Heart left ventricle (tissue), 13 donors: ENCODE measurements at regions not wholly inside any gene's neighbourhood (a gene's known extent, or its start where the extent isn't known, plus 50 kb on each side); places are given as distances from the start of the nearest gene placed in this dataset.

ENCODE experiments used
- POLR2A ChIP-seq, 2 donors: fragments of 450-650 bp; IDR thresholded peaks; one replicate each; pipeline ENCODE4 v1.6.1; 2017; ENCODE audit warnings: antibody characterized with exemption in 2 of 2, mild to moderate bottlenecking in 2 of 2, moderate library complexity in 2 of 2
- TF ChIP-seq, protein P1 (sequence below), 12 donors: fragments of 200-600 bp; sonication (generic) in 4 of 12; IDR thresholded peaks; one replicate each; pipeline versions ENCODE4 v1.5.0 to v1.8.0; 2018 to 2022; ENCODE audit warnings: antibody characterized with exemption in 12 of 12, mild to moderate bottlenecking in 5 of 12
- donor health status: ischemic (EF 13 %, LVEDD 7.1; RV severe dilation, severe dysfunction).
- donor health status: DM: no; HTN: yes; CAD: no.
- donor health status: DM: no; HTN: no; CAD: no.
- donor health status: ischemic (EF 25% LVEDD 6.9; RV normal size, moderate dysfunction).
- donor health status: ischemic (EF 25% LVEDD 5.7; RV mildly dilated, moderate dysfunction).
- donor health status: ischemic (EF 35%, LVEDD 5.7; RV mildly dilated, moderate dysfunction).
- donor health status: nonischemic (EF 11% LVEDD 7.7; RV severe dilation, severe dysfunction).
- donor health status: DM: yes; HTN: yes; CAD: no.
- donor health status: PGD.
- donor health status: ischemic (EF 29% LVEDD 5.4; RV normal size, mild dysfunction).
- donor health status: nonischemic (EF 23%, LVEDD 6.1; RV moderate dilation, normal function).

GRCh38 chr3:95438274-95438673 lies 1375.4 kb downstream of the NSUN3 start:
- no peak for TF ChIP-seq POLR2A (IDR thresholded peaks at IDR 0.05)
- TF ChIP-seq, protein P1, sequence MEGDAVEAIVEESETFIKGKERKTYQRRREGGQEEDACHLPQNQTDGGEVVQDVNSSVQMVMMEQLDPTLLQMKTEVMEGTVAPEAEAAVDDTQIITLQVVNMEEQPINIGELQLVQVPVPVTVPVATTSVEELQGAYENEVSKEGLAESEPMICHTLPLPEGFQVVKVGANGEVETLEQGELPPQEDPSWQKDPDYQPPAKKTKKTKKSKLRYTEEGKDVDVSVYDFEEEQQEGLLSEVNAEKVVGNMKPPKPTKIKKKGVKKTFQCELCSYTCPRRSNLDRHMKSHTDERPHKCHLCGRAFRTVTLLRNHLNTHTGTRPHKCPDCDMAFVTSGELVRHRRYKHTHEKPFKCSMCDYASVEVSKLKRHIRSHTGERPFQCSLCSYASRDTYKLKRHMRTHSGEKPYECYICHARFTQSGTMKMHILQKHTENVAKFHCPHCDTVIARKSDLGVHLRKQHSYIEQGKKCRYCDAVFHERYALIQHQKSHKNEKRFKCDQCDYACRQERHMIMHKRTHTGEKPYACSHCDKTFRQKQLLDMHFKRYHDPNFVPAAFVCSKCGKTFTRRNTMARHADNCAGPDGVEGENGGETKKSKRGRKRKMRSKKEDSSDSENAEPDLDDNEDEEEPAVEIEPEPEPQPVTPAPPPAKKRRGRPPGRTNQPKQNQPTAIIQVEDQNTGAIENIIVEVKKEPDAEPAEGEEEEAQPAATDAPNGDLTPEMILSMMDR (IDR thresholded peaks at IDR 0.05) = no peak
